SK-N-SH (cell line): ENCODE measurements at regions not wholly inside any gene's neighbourhood (a gene's known extent, or its start where the extent isn't known, plus 50 kb on each side); places are given as distances from the start of the nearest gene placed in this dataset.

Experiments used
- ELF1 ChIP-seq: IDR thresholded peaks from 2 replicates; pipeline ENCODE4 v1.4.0; 2012
- EP300 ChIP-seq, 2 experiments: IDR thresholded peaks; 2 replicates each; pipeline versions ENCODE4 v1.4.0 to v1.6.1; 2012; ENCODE audit warnings: borderline replicate concordance in 1 of 2, low read depth in 1 of 2, low read length in 1 of 2
- GATA2 ChIP-seq: sonication (generic); formaldehyde crosslinking; IDR thresholded peaks from 2 replicates; pipeline ENCODE4 v1.5.0; 2020; ENCODE audit warnings: mild to moderate bottlenecking, missing genetic modification reagents
- POLR2AphosphoS5 ChIP-seq: IDR thresholded peaks from 2 replicates; pipeline ENCODE4 v1.6.1; 2012; ENCODE audit warnings: low read depth, low read length
- RFX5 ChIP-seq: IDR thresholded peaks from 2 replicates; pipeline ENCODE4 v1.6.1; 2012; ENCODE audit warnings: mild to moderate bottlenecking, improper control_type of control experiment, low read length
- SMC3 ChIP-seq: IDR thresholded peaks from 2 replicates; pipeline ENCODE4 v1.6.1; 2012; ENCODE audit warnings: low read depth, low read length, improper control_type of control experiment
- TAF1 ChIP-seq: IDR thresholded peaks from 2 replicates; pipeline ENCODE4 v1.6.1; 2012; ENCODE audit warnings: low read depth, mild to moderate bottlenecking, low read length, moderate library complexity, borderline replicate concordance
- TCF12 ChIP-seq: IDR thresholded peaks from 2 replicates; pipeline ENCODE4 v1.4.0; 2012
- TEAD4 ChIP-seq: IDR thresholded peaks from 2 replicates; pipeline ENCODE4 v1.4.0; 2012; ENCODE audit warnings: mild to moderate bottlenecking, borderline replicate concordance; ENCODE audit not compliant: insufficient read depth
- TF ChIP-seq, protein P1 (sequence below): fragments of 150-350 bp; IDR thresholded peaks from 2 replicates; pipeline ENCODE4 v1.6.1; 2016; ENCODE audit warnings: mild to moderate bottlenecking, low read depth, low read length
- TF ChIP-seq, protein P2 (sequence below): fragments of 200-600 bp; sonication (generic); IDR thresholded peaks from 2 replicates; pipeline ENCODE4 v1.6.1; 2017; ENCODE audit warnings: antibody characterized with exemption, mild to moderate bottlenecking, moderate library complexity

- TF ChIP-seq, protein P1, sequence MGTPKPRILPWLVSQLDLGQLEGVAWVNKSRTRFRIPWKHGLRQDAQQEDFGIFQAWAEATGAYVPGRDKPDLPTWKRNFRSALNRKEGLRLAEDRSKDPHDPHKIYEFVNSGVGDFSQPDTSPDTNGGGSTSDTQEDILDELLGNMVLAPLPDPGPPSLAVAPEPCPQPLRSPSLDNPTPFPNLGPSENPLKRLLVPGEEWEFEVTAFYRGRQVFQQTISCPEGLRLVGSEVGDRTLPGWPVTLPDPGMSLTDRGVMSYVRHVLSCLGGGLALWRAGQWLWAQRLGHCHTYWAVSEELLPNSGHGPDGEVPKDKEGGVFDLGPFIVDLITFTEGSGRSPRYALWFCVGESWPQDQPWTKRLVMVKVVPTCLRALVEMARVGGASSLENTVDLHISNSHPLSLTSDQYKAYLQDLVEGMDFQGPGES = no peak
- TF ChIP-seq, protein P2, sequence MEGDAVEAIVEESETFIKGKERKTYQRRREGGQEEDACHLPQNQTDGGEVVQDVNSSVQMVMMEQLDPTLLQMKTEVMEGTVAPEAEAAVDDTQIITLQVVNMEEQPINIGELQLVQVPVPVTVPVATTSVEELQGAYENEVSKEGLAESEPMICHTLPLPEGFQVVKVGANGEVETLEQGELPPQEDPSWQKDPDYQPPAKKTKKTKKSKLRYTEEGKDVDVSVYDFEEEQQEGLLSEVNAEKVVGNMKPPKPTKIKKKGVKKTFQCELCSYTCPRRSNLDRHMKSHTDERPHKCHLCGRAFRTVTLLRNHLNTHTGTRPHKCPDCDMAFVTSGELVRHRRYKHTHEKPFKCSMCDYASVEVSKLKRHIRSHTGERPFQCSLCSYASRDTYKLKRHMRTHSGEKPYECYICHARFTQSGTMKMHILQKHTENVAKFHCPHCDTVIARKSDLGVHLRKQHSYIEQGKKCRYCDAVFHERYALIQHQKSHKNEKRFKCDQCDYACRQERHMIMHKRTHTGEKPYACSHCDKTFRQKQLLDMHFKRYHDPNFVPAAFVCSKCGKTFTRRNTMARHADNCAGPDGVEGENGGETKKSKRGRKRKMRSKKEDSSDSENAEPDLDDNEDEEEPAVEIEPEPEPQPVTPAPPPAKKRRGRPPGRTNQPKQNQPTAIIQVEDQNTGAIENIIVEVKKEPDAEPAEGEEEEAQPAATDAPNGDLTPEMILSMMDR = no peak
- no peak for TF ChIP-seq TEAD4
- TF ChIP-seq ELF1 = no peak
- no peak for TF ChIP-seq GATA2 (CRISPR knock-in tag)
- TF ChIP-seq TCF12 = no peak
- no peak for TF ChIP-seq TAF1
- no peak for TF ChIP-seq SMC3
- TF ChIP-seq RFX5 = no peak
- TF ChIP-seq EP300 (IDR thresholded peaks at IDR 0.05; ENCODE audit: borderline replicate concordance in 1 of 2, low read depth in 1 of 2, low read length in 1 of 2) = no peak
- no peak for TF ChIP-seq POLR2AphosphoS5
Measured at GRCh38 chr11:13889552-13890249, 72.8 kb upstream of the SPON1 start.
